ENCODE measurements at regions not wholly inside any gene's neighbourhood (a gene's known extent, or its start where the extent isn't known, plus 50 kb on each side); places are given as distances from the start of the nearest gene placed in this dataset.
A peak's percentile ranks its signal among the peaks of the same experiment; 100 is the strongest.

- no peaks in the 10 kb centered on the region for H3K79me1 ChIP-seq (ENCODE audit: low read depth, low read length)
- H3K4me1 ChIP-seq (replicated peaks in 1 of 4; ENCODE audit: control insufficient read depth in 3 of 4, insufficient read depth in 4 of 4, low read length in 3 of 4): no peaks in the 10 kb centered on the region
- H3K4me2 ChIP-seq (ENCODE audit: insufficient read depth in 1 of 2, low read depth in 2 of 2, low read length in 2 of 2): no peak overlapping the region
- 22% methylated on average over 5 of the region's 5 CpGs; no CpG with 5 or more reads in 1 of the 2 experiments for WGBS, 2 experiments (ENCODE audit: extremely low coverage in 1 of 2, insufficient coverage in 1 of 2, insufficient read length in 1 of 2, insufficient replicate concordance in 2 of 2, low coverage in 1 of 2, low lambda C conversion rate in 2 of 2, missing lambda C conversion rate in 1 of 2)
- H3K27ac ChIP-seq (ENCODE audit: low read depth, low read length): no peak overlapping the region
- H4K5ac ChIP-seq (ENCODE audit: insufficient read length, low read depth, low read length): no peak overlapping the region
- no peaks in the 10 kb centered on the region for H3K36me3 ChIP-seq (ENCODE audit: control insufficient read depth in 2 of 4, insufficient read depth in 4 of 4, low read length in 3 of 4)
- H4K8ac ChIP-seq (ENCODE audit: extremely low read depth, insufficient read depth, low read length): no peak overlapping the region
- H2BK5ac ChIP-seq (ENCODE audit: low read depth, low read length): no peak overlapping the region
- H3K18ac ChIP-seq (ENCODE audit: extremely low read depth, low read length): no peak overlapping the region
- H3K23me2 ChIP-seq (ENCODE audit: low read depth, low read length): no peaks in the 10 kb centered on the region
- no peak overlapping the region for H2AFZ ChIP-seq (ENCODE audit: low read length)
- peak; percentile 73 for FAIRE-seq
- H3K56ac ChIP-seq (replicated peaks; ENCODE audit: insufficient read length, low read depth, low read length): no peak overlapping the region
- CTCF ChIA-PET (ENCODE audit: partially characterized antibody): interaction anchor here (0.6 to 4.0 kb wide), 61 partner anchors 7 to 1346 kb away, joined by 3 to 31 read pairs (median 3); partner anchors contain the start of genes CCBE1, CDH20, MC4R and PMAIP1
- H3K4me3 ChIP-seq (ENCODE audit: extremely low read depth in 1 of 4, insufficient read depth in 2 of 4, low read depth in 3 of 4, low read length in 4 of 4): no peak overlapping the region
- H2BK120ac ChIP-seq (replicated peaks; ENCODE audit: low read depth, low read length): no peak overlapping the region
- H2BK12ac ChIP-seq (ENCODE audit: low read depth, low read length): no peak overlapping the region
- H4K91ac ChIP-seq (replicated peaks; ENCODE audit: insufficient read length, low read length): no peak overlapping the region
- H3K9me3 ChIP-seq (ENCODE audit: insufficient read depth in 2 of 2, low read depth in 1 of 2, low read length in 1 of 2): no peaks in the 10 kb centered on the region
- no peaks in the 10 kb centered on the region for H3K79me2 ChIP-seq (ENCODE audit: control insufficient read depth in 1 of 2, insufficient read depth in 2 of 2, low read length in 2 of 2)
- no peak overlapping the region for H2BK20ac ChIP-seq (ENCODE audit: low read length)
- H3K4ac ChIP-seq (replicated peaks; ENCODE audit: insufficient read length, low read depth, low read length): no peak overlapping the region
- H3K14ac ChIP-seq (ENCODE audit: insufficient read length): no peak overlapping the region
- H2AK5ac ChIP-seq (ENCODE audit: low read depth, low read length): no peak overlapping the region
- no peak for DNase-seq (ENCODE audit: low read depth in 1 of 2, low spot score in 2 of 2)
- no peaks in the 10 kb centered on the region for H4K20me1 ChIP-seq (replicated peaks in 1 of 2; ENCODE audit: control insufficient read depth in 1 of 2, insufficient read depth in 2 of 2, low read length in 2 of 2)
- H3K9ac ChIP-seq (replicated peaks in 1 of 4; ENCODE audit: extremely low read depth in 1 of 4, low read depth in 3 of 4, low read length in 3 of 4): no peak overlapping the region
- H2BK15ac ChIP-seq (ENCODE audit: low read length): no peak overlapping the region
- no peaks in the 10 kb centered on the region for H3K27me3 ChIP-seq (replicated peaks in 1 of 4; ENCODE audit: control insufficient read depth in 3 of 4, extremely low read depth in 1 of 4, insufficient read depth in 3 of 4, low read length in 3 of 4)
- POLR2A ChIA-PET (ENCODE audit: partially characterized antibody): interaction anchor here (0.8 to 1.2 kb wide), 2 partner anchors 83 to 124 kb away, joined by 3 read pairs; no protein-coding TSS in a partner anchor
- no peak overlapping the region for H3K23ac ChIP-seq (ENCODE audit: insufficient read length)
- TF ChIP-seq KDM4A (IDR thresholded peaks at IDR 0.05; ENCODE audit: low read depth, low read length, severe bottlenecking): no peak
- TF ChIP-seq EZH2 (IDR thresholded peaks at IDR 0.05; ENCODE audit: low read depth, low read length, severe bottlenecking): no peak
- TF ChIP-seq MAX (IDR thresholded peaks at IDR 0.05): no peak
- no peak for TF ChIP-seq BACH1 (IDR thresholded peaks at IDR 0.05; ENCODE audit: low read length)
- no peak for TF ChIP-seq NRF1 (IDR thresholded peaks at IDR 0.05; ENCODE audit: low read depth, low read length)
- TF ChIP-seq RFX5 (IDR thresholded peaks at IDR 0.05; ENCODE audit: borderline replicate concordance, low read depth, low read length): no peak
- TF ChIP-seq RAD21 (IDR thresholded peaks at IDR 0.05 in 1 of 2, conservative IDR thresholded peaks at IDR 0.05 in 1 of 2; ENCODE audit: low read depth in 2 of 2, low read length in 2 of 2): peak; percentile 91 to 93
- TF ChIP-seq, protein P1, sequence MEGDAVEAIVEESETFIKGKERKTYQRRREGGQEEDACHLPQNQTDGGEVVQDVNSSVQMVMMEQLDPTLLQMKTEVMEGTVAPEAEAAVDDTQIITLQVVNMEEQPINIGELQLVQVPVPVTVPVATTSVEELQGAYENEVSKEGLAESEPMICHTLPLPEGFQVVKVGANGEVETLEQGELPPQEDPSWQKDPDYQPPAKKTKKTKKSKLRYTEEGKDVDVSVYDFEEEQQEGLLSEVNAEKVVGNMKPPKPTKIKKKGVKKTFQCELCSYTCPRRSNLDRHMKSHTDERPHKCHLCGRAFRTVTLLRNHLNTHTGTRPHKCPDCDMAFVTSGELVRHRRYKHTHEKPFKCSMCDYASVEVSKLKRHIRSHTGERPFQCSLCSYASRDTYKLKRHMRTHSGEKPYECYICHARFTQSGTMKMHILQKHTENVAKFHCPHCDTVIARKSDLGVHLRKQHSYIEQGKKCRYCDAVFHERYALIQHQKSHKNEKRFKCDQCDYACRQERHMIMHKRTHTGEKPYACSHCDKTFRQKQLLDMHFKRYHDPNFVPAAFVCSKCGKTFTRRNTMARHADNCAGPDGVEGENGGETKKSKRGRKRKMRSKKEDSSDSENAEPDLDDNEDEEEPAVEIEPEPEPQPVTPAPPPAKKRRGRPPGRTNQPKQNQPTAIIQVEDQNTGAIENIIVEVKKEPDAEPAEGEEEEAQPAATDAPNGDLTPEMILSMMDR (IDR thresholded peaks at IDR 0.05; ENCODE audit: control extremely low read depth in 1 of 3, insufficient read depth in 1 of 3, low read depth in 1 of 3, low read length in 3 of 3): peak in 2 of 3 experiments; percentile 72 to 76; a peak in 3 of 4 replicates
- no peak for TF ChIP-seq BCL11A (IDR thresholded peaks at IDR 0.05; ENCODE audit: low read depth in 2 of 2, low read length in 2 of 2)
- TF ChIP-seq TEAD4 (IDR thresholded peaks at IDR 0.05; ENCODE audit: low read depth, low read length): no peak
These were observed 88.4 kb downstream of the PMAIP1 start for GRCh38 chr18:59988098-59988706.

Measured in H1 (cell line).